HK-2 (cell line): ENCODE measurements at regions not wholly inside any gene's neighbourhood (a gene's known extent, or its start where the extent isn't known, plus 50 kb on each side); places are given as distances from the start of the nearest gene placed in this dataset.

Source experiments
- DNase-seq: peaks from one replicate; pipeline ENCODE4 v3.0.0-alpha.2; 2018; ENCODE audit not compliant: unreplicated experiment

GRCh38 chr6:98546376-98546775, 288.0 kb upstream of the POU3F2 start:
- no peak for DNase-seq

- no peak for DNase-seq
Observed at GRCh38 chr6:98547151-98547550, 287.2 kb upstream of the POU3F2 start.

GRCh38 chr6:98547634-98548033, 286.7 kb upstream of the POU3F2 start:
- DNase-seq, result no peak

GRCh38 chr6:98548301-98548700, 286.1 kb upstream of the POU3F2 start:
- DNase-seq, result no peak

GRCh38 chr6:98560418-98560817, 274.0 kb upstream of the POU3F2 start:
- no peak for DNase-seq

GRCh38 chr6:98560841-98561240, 273.5 kb upstream of the POU3F2 start:
- DNase-seq, result no peak

- no peak for DNase-seq
Observed at GRCh38 chr6:98566126-98566525, 268.2 kb upstream of the POU3F2 start.

- DNase-seq, result no peak
Observed at GRCh38 chr6:98572579-98572978, 261.8 kb upstream of the POU3F2 start.

GRCh38 chr6:98574984-98575383, 259.4 kb upstream of the POU3F2 start:
- DNase-seq, result no peak

GRCh38 chr6:98576791-98577190, 257.6 kb upstream of the POU3F2 start:
- DNase-seq, result no peak

- no peak for DNase-seq
Observed at GRCh38 chr6:98578016-98578415, 256.4 kb upstream of the POU3F2 start.

GRCh38 chr6:98579079-98579478, 255.3 kb upstream of the POU3F2 start:
- DNase-seq, result no peak

GRCh38 chr6:98579941-98580340, 254.4 kb upstream of the POU3F2 start:
- DNase-seq, result no peak

GRCh38 chr6:98581705-98582104, 252.7 kb upstream of the POU3F2 start:
- DNase-seq, result no peak

GRCh38 chr6:98583506-98583905, 250.9 kb upstream of the POU3F2 start:
- DNase-seq, result no peak

- DNase-seq, result no peak
Observed at GRCh38 chr6:98586163-98586562, 248.2 kb upstream of the POU3F2 start.

GRCh38 chr6:98587555-98587954, 246.8 kb upstream of the POU3F2 start:
- DNase-seq, result no peak

GRCh38 chr6:98589536-98589935, 244.8 kb upstream of the POU3F2 start:
- no peak for DNase-seq

GRCh38 chr6:98590136-98590681, 244.2 kb upstream of the POU3F2 start:
- no peak for DNase-seq

- no peak for DNase-seq
Observed at GRCh38 chr6:98590997-98591396, 243.4 kb upstream of the POU3F2 start.

- no peak for DNase-seq
Observed at GRCh38 chr6:98593676-98594075, 240.7 kb upstream of the POU3F2 start.

- no peak for DNase-seq
Observed at GRCh38 chr6:98601716-98602115, 232.7 kb upstream of the POU3F2 start.

- DNase-seq, result no peak
Observed at GRCh38 chr6:98605705-98606104, 228.7 kb upstream of the POU3F2 start.

GRCh38 chr6:98627129-98627775, 207.1 kb upstream of the POU3F2 start:
- no peak for DNase-seq
